ENCODE measurements at regions not wholly inside any gene's neighbourhood (a gene's known extent, or its start where the extent isn't known, plus 50 kb on each side); places are given as distances from the start of the nearest gene placed in this dataset.

DNA sequence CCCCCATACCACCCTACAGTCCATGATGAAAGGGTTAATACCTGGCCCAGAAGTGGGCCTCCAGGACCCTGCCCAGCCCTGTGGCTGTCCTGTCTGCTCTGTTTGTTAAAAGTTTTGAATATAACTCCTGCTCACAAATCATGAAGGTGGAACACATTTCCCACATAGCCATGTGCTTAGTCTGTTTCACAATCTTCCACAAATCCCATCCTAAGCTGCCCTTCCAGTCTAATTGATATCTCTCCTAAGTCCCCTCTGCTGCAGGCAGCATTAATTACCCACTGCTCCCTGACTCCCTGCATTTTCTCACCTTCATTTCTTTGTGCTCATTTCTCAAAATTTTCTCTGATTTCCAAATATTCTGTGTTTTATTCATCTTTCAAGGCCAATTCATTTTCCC is 142.6 kb downstream of the AASDH start:
- no peak overlapping the region for H3K4me3 ChIP-seq (ENCODE audit: low read depth, low read length, poor library complexity, severe bottlenecking)
- CTCF ChIA-PET, result no interaction called here
- POLR2A ChIA-PET (ENCODE audit: low non-redundant PET), result no interaction called here
- no peak for TF ChIP-seq EZH2 (IDR thresholded peaks at IDR 0.05; ENCODE audit: borderline replicate concordance, low read depth, low read length, poor library complexity, severe bottlenecking)
- TF ChIP-seq, protein P1, sequence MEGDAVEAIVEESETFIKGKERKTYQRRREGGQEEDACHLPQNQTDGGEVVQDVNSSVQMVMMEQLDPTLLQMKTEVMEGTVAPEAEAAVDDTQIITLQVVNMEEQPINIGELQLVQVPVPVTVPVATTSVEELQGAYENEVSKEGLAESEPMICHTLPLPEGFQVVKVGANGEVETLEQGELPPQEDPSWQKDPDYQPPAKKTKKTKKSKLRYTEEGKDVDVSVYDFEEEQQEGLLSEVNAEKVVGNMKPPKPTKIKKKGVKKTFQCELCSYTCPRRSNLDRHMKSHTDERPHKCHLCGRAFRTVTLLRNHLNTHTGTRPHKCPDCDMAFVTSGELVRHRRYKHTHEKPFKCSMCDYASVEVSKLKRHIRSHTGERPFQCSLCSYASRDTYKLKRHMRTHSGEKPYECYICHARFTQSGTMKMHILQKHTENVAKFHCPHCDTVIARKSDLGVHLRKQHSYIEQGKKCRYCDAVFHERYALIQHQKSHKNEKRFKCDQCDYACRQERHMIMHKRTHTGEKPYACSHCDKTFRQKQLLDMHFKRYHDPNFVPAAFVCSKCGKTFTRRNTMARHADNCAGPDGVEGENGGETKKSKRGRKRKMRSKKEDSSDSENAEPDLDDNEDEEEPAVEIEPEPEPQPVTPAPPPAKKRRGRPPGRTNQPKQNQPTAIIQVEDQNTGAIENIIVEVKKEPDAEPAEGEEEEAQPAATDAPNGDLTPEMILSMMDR (conservative IDR thresholded peaks at IDR 0.05; ENCODE audit: low read depth, low read length), result no peak
- H3K4me1 ChIP-seq (ENCODE audit: insufficient read depth, low read length, poor library complexity, severe bottlenecking), result no peaks in the 10 kb centered on the region
- H3K36me3 ChIP-seq (ENCODE audit: insufficient read depth, low read length, poor library complexity, severe bottlenecking), result no peaks in the 10 kb centered on the region
- DNase-seq (ENCODE audit: low spot score), result no peak
- no peak overlapping the region for H3K27ac ChIP-seq (ENCODE audit: low read depth, low read length, poor library complexity, severe bottlenecking)
- H3K27me3 ChIP-seq (replicated peaks; ENCODE audit: insufficient read depth, low read depth, low read length, poor library complexity), result no peaks in the 10 kb centered on the region
- intact Hi-C loops (cut with micrococcal nuclease; ENCODE audit: unreplicated experiment), result no loop called here
- no peaks in the 10 kb centered on the region for H3K9me3 ChIP-seq (ENCODE audit: low read depth, low read length, poor library complexity, severe bottlenecking)
- no TSS peak for BruUV-seq (replicated peaks)

DNA sequence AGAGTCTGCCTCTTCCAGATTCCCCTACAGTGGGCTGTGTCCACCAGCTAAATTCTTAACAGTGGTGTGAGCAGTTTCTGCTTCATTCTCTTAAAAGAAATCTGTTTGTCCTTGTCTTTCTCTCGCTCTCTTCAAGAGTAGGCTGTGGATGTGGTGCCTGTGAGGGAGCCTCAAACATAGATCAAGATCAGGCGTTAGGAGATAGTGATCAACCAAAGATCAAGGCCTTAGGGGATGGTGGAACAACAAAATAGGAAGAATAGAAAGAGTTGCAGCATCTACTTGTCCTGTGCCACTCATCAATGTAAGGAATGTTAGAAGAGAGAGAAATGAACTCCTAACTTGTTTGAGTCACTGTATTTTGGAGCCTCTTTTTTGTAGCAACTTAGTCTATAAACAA is 144.2 kb downstream of the AASDH start:
- DNase-seq (ENCODE audit: low spot score), result no peak
- Histone ChIP-seq H3K4me1 (ENCODE audit: insufficient read depth, low read length, poor library complexity, severe bottlenecking) (no peaks in the 10 kb centered on the region), H3K27ac (ENCODE audit: low read depth, low read length, poor library complexity, severe bottlenecking) (no peak overlapping the region), H3K36me3 (ENCODE audit: insufficient read depth, low read length, poor library complexity, severe bottlenecking) (no peaks in the 10 kb centered on the region), H3K9me3 (ENCODE audit: low read depth, low read length, poor library complexity, severe bottlenecking) (no peaks in the 10 kb centered on the region), H3K27me3 (replicated peaks; ENCODE audit: insufficient read depth, low read depth, low read length, poor library complexity) (no peaks in the 10 kb centered on the region), H3K4me3 (ENCODE audit: low read depth, low read length, poor library complexity, severe bottlenecking) (no peak overlapping the region)
- no TSS peak for BruUV-seq (replicated peaks)
- TF ChIP-seq, protein P1 (conservative IDR thresholded peaks at IDR 0.05; ENCODE audit: low read depth, low read length), result no peak
- POLR2A ChIA-PET (ENCODE audit: low non-redundant PET), result no interaction called here
- CTCF ChIA-PET, result no interaction called here
- intact Hi-C loops (cut with micrococcal nuclease; ENCODE audit: unreplicated experiment), result no loop called here

- ChIA-PET CTCF (no interaction called here), POLR2A (ENCODE audit: low non-redundant PET) (no interaction called here)
- Histone ChIP-seq H3K4me3 (ENCODE audit: low read depth, low read length, poor library complexity, severe bottlenecking) (no peak overlapping the region), H3K4me1 (ENCODE audit: insufficient read depth, low read length, poor library complexity, severe bottlenecking) (no peaks in the 10 kb centered on the region), H3K9me3 (ENCODE audit: low read depth, low read length, poor library complexity, severe bottlenecking) (no peaks in the 10 kb centered on the region), H3K27ac (ENCODE audit: low read depth, low read length, poor library complexity, severe bottlenecking) (no peak overlapping the region), H3K27me3 (replicated peaks; ENCODE audit: insufficient read depth, low read depth, low read length, poor library complexity) (no peaks in the 10 kb centered on the region), H3K36me3 (ENCODE audit: insufficient read depth, low read length, poor library complexity, severe bottlenecking) (no peaks in the 10 kb centered on the region)
- intact Hi-C loops (cut with micrococcal nuclease; ENCODE audit: unreplicated experiment), result no loop called here
- no TSS peak for BruUV-seq (replicated peaks)
- DNase-seq (ENCODE audit: low spot score), result no peak
- no peak for TF ChIP-seq EZH2 (IDR thresholded peaks at IDR 0.05; ENCODE audit: borderline replicate concordance, low read depth, low read length, poor library complexity, severe bottlenecking)
- TF ChIP-seq, protein P1 (conservative IDR thresholded peaks at IDR 0.05; ENCODE audit: low read depth, low read length), result no peak
These were observed 145.8 kb downstream of the AASDH start for GRCh38 chr4:56241500-56241899.
